ENCODE measurements at regions not wholly inside any gene's neighbourhood (a gene's known extent, or its start where the extent isn't known, plus 50 kb on each side); places are given as distances from the start of the nearest gene placed in this dataset.

DNA sequence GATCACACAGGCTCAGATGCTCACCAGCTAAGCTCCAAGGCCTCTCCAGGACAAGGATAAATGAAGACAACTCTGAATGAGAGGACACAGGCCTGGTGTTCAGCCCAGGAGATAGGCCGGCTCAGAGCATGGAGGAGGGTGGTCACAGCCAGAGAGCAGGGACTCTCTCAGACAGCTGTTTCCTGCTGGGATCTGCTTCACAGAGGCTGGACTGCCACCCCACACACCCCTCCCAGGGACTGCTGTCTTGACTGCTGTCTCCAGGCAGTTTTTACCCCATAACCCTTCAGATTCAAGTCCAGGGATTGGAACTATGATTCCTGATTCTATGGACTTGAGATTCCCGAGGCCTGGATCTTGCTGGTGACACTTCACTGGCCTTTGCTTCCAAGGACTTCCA lies 89.0 kb downstream of the SMIM20 start:
- peaks cover 0 to 3% (median 0%) of the 10 kb centered on the region in 4 donors for H3K9me3 ChIP-seq (ENCODE audit: control insufficient read depth in 4 of 4, low read length in 3 of 4)
- no peak overlapping the region for H3K4me3 ChIP-seq (ENCODE audit: low read depth in 1 of 3, low read length in 3 of 3)
- no peaks in the 10 kb centered on the region for H3K4me1 ChIP-seq (ENCODE audit: control insufficient read depth in 4 of 4, insufficient read depth in 4 of 4, low read length in 3 of 4)
- WGBS: 86% methylated on average over 2 of the region's 2 CpGs
- H3K9ac ChIP-seq (ENCODE audit: low read depth in 1 of 2, low read length in 2 of 2): no peak overlapping the region
- peaks cover 0 to 3% (median 0%) of the 10 kb centered on the region in 4 donors for H3K27me3 ChIP-seq (ENCODE audit: control insufficient read depth in 4 of 4, insufficient read depth in 4 of 4, low read length in 3 of 4)
- DNase-seq (ENCODE audit: low spot score): no peak
- H3K36me3 ChIP-seq (ENCODE audit: control insufficient read depth in 4 of 4, insufficient read depth in 3 of 4, low read depth in 1 of 4, low read length in 3 of 4): no peaks in the 10 kb centered on the region
- no peak for TF ChIP-seq HNF4G (IDR thresholded peaks at IDR 0.05)
- no peak for TF ChIP-seq SP1 (IDR thresholded peaks at IDR 0.05)
- no peak for TF ChIP-seq HNF4A (conservative IDR thresholded peaks at IDR 0.05)
- no peak for TF ChIP-seq JUND (IDR thresholded peaks at IDR 0.05)
- no peak for TF ChIP-seq EGR1 (IDR thresholded peaks at IDR 0.05; ENCODE audit: low read depth in 2 of 2)
- TF ChIP-seq ZBTB33 (IDR thresholded peaks at IDR 0.05): no peak
- TF ChIP-seq FOXA1 (IDR thresholded peaks at IDR 0.05): no peak
- TF ChIP-seq FOXA2 (IDR thresholded peaks at IDR 0.05): no peak
- TF ChIP-seq TAF1 (conservative IDR thresholded peaks at IDR 0.05): no peak
- no peak for TF ChIP-seq RXRA (IDR thresholded peaks at IDR 0.05)
- TF ChIP-seq, protein P1, sequence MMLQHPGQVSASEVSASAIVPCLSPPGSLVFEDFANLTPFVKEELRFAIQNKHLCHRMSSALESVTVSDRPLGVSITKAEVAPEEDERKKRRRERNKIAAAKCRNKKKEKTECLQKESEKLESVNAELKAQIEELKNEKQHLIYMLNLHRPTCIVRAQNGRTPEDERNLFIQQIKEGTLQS (IDR thresholded peaks at IDR 0.05): no peak
- H3K27ac ChIP-seq (ENCODE audit: low read depth in 1 of 2, low read length in 2 of 2): no peak overlapping the region

- peaks cover 0 to 3% (median 0%) of the 10 kb centered on the region in 4 donors for H3K9me3 ChIP-seq (ENCODE audit: control insufficient read depth in 4 of 4, low read length in 3 of 4)
- no peak overlapping the region for H3K9ac ChIP-seq (ENCODE audit: low read depth in 1 of 2, low read length in 2 of 2)
- H3K27ac ChIP-seq (ENCODE audit: low read depth in 1 of 2, low read length in 2 of 2): no peak overlapping the region
- no peaks in the 10 kb centered on the region for H3K4me1 ChIP-seq (ENCODE audit: control insufficient read depth in 4 of 4, insufficient read depth in 4 of 4, low read length in 3 of 4)
- no peak for DNase-seq (ENCODE audit: low spot score)
- peaks cover 0 to 3% (median 0%) of the 10 kb centered on the region in 4 donors for H3K27me3 ChIP-seq (ENCODE audit: control insufficient read depth in 4 of 4, insufficient read depth in 4 of 4, low read length in 3 of 4)
- H3K36me3 ChIP-seq (ENCODE audit: control insufficient read depth in 4 of 4, insufficient read depth in 3 of 4, low read depth in 1 of 4, low read length in 3 of 4): no peaks in the 10 kb centered on the region
- WGBS: 84% methylated on average over 1 of the region's 1 CpG
- no peak overlapping the region for H3K4me3 ChIP-seq (ENCODE audit: low read depth in 1 of 3, low read length in 3 of 3)
- TF ChIP-seq RXRA (IDR thresholded peaks at IDR 0.05) (no peak), EGR1 (IDR thresholded peaks at IDR 0.05; ENCODE audit: low read depth in 2 of 2) (no peak), NR2F2 (IDR thresholded peaks at IDR 0.05) (no peak), MAX (IDR thresholded peaks at IDR 0.05) (no peak), REST (IDR thresholded peaks at IDR 0.05) (no peak), JUND (IDR thresholded peaks at IDR 0.05) (no peak), FOXA2 (IDR thresholded peaks at IDR 0.05) (no peak), FOXA1 (IDR thresholded peaks at IDR 0.05) (no peak), HNF4A (conservative IDR thresholded peaks at IDR 0.05) (no peak), HNF4G (IDR thresholded peaks at IDR 0.05) (no peak)
Observed at GRCh38 chr4:26004290-26004689, 90.3 kb downstream of the SMIM20 start.

All from liver (tissue), 7 donors.